LNCaP clone FGC (cell line): ENCODE measurements at regions not wholly inside any gene's neighbourhood (a gene's known extent, or its start where the extent isn't known, plus 50 kb on each side); places are given as distances from the start of the nearest gene placed in this dataset.

ENCODE experiments used
- DNase-seq: peaks from one replicate; pipeline ENCODE4 v3.0.0-alpha.2; 2011; ENCODE audit warnings: low read depth
- H3K4me3 ChIP-seq: 2 replicates; pipeline ENCODE4 v1.5.1; 2011; ENCODE audit warnings: mild to moderate bottlenecking, low read depth, low read length, control low read depth
- TF ChIP-seq, protein P1 (sequence below): IDR thresholded peaks from 2 replicates; pipeline ENCODE4 v1.5.1; 2012; ENCODE audit warnings: mild to moderate bottlenecking; ENCODE audit not compliant: control insufficient read depth, insufficient read depth; ENCODE audit errors: extremely low read depth

DNA sequence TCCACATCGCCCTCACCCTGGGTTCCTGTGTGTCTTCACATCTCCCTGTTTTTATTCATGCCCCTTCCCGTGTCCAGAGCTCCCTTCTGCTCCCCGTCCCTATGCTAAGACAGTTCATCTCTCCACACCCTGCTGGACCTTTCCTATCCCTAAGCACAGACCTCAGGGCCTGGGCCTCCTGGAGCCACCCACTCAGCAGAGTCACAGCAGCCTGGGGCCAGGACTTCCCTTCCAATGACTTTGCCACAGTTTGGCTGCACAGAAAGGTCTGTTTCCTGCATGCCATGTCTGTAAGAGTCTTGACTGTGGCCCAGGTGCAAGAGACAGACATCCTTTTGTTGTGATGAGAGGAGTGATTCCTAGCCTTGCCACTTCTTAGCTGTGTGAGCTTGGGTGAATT lies 470.7 kb downstream of the TSHZ3 start:
- H3K4me3 ChIP-seq, result no peak overlapping the region
- no peak for DNase-seq
- TF ChIP-seq, protein P1, sequence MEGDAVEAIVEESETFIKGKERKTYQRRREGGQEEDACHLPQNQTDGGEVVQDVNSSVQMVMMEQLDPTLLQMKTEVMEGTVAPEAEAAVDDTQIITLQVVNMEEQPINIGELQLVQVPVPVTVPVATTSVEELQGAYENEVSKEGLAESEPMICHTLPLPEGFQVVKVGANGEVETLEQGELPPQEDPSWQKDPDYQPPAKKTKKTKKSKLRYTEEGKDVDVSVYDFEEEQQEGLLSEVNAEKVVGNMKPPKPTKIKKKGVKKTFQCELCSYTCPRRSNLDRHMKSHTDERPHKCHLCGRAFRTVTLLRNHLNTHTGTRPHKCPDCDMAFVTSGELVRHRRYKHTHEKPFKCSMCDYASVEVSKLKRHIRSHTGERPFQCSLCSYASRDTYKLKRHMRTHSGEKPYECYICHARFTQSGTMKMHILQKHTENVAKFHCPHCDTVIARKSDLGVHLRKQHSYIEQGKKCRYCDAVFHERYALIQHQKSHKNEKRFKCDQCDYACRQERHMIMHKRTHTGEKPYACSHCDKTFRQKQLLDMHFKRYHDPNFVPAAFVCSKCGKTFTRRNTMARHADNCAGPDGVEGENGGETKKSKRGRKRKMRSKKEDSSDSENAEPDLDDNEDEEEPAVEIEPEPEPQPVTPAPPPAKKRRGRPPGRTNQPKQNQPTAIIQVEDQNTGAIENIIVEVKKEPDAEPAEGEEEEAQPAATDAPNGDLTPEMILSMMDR, result no peak

DNA sequence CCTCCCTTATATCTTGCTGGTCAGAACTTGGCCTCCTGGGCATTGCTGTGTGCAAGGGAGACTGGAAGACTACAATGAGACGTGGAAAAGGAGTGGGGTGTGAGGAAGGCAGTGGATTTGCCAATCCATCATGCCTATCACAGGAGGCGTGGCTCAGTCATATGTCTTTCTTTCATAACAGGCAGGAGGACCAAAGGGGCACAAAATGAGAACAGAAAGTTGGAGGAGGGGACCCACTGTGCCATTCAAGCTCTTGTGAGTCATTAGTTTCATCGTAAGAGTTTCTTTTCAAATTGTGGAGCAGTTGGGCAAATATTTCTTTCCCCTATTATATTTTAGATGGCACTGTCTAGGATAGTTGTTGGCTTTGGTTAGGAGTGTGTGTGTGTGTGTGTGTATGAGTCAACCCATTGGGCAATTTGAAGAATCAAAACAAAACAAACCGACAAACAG lies 471.5 kb downstream of the TSHZ3 start:
- DNase-seq, result no peak
- TF ChIP-seq, protein P1, result no peak
- H3K4me3 ChIP-seq, result no peak overlapping the region

DNA sequence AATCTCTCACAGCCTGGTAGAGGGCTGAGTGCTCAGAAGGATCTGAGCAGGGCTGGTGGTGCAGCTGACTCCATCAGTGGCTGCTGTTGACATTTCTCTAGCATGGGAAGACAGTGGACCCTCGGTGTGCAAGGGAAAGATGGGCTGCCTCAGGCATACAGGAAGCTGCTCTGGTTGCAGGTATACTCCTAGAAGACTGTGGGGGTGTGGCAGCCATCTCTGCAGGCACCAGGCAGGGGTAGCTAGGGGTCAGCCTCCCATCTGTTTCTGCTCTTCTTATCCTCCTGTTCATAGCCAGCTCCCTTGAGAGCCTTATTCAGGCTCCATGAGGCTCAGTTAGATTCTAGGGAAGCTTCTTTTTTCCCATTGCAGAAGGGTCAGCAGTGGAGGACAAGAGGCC lies 475.5 kb downstream of the TSHZ3 start:
- TF ChIP-seq, protein P1, result no peak
- no peak for DNase-seq

DNA sequence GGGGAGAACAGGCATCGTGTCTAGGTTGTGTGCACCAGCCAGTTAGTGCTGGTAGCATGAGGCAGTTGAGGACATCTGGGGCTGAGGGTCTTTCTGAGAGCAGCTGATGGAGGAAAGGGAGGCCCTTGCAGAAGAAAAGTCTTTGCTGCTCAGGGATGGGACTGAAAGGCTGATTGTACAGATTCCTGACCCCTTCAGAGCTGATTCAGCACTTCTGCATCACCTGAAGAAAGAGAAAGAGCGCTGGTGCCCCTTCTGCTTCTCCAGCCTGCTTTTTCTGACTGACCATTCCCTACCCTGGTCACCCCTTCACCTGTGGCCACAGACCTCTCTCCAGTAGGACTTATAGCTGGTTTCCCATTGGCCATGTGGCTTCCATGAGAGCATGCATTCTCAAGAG lies 476.2 kb downstream of the TSHZ3 start:
- TF ChIP-seq, protein P1, result no peak
- no peak overlapping the region for H3K4me3 ChIP-seq
- DNase-seq, result no peak

More for the DNA sequence above, 475.5 kb downstream of the TSHZ3 start:
- no peak overlapping the region for H3K4me3 ChIP-seq

DNA sequence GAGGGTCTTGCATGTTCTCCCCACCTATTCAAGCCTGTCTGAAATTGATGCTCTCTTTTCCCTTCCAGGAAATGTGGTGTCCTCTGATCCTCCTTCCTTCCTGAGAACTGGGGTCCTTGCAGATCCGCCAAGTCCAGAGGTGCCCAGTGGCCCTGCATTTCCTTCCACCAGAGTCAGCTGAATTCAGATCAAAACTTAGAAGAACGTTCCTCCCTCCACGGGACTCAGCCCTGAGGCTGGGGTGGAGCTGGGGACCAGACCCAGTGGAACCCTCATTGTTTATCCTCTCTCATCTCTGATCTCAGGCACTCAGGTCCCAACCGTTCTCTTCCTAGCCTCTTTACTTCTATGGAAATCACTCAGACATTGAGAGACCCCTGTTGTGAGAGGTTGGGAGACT lies 477.3 kb downstream of the TSHZ3 start:
- TF ChIP-seq, protein P1, result no peak

DNA sequence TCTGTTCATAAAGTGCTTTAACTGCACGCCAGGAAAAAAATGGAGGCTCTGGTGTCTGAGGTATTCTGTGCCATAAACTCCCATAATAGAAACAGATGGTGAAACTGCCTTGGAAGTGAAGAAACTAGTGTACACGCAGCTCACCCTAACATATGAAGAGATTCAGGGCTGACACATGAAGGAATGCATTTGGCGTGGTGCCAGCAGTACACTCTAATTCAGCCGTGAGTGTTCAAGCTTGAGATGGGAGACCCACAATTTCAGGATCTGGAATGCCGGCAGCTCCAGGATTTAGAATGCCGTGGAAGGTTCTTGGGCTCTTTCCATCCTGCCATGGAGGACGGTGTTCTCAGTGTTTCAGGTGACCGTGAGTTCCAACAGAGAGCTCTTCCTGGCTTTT lies 478.4 kb downstream of the TSHZ3 start:
- TF ChIP-seq, protein P1, result no peak
- H3K4me3 ChIP-seq, result no peak overlapping the region
- no peak for DNase-seq

More for the DNA sequence above, 477.3 kb downstream of the TSHZ3 start:
- no peak for DNase-seq
- no peak overlapping the region for H3K4me3 ChIP-seq

DNA sequence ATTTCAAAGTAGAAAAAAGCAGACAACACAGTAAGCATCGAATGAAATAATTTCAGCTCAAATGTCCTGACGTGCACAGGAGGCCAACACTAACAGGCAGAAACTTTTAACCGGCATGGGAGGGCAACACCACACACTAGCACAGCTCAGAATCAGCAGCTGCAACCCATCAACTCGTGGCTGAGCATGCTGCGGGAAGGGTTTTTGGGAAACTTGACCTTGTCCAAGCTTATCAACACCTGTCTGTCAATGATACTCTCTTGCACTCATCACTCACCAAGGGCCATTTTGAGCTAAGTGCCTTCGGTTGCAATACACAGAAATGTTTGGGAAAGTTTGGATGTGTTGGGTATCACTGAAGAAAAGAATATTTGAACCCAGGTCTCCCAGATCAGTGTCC lies 483.7 kb downstream of the TSHZ3 start:
- TF ChIP-seq, protein P1, result no peak
- no peak overlapping the region for H3K4me3 ChIP-seq
- DNase-seq, result no peak
